SK-N-SH (cell line): ENCODE measurements at regions not wholly inside any gene's neighbourhood (a gene's known extent, or its start where the extent isn't known, plus 50 kb on each side); places are given as distances from the start of the nearest gene placed in this dataset.

ENCODE experiments used
- CTCF ChIA-PET: fragments of 300-600, 350-600 bp; formaldehyde crosslinking; extraction: SDS; loops from one replicate; lab custom pipeline; 2021; lab: Yijun Ruan, JAX
- POLR2A ChIA-PET: fragments of 350-600 bp; sonication (Branson Sonifier 250); formaldehyde crosslinking; extraction: SDS; loops from one replicate; lab custom pipeline; 2020; ENCODE audit warnings: antibody characterized with exemption, inconsistent platforms; lab: Yijun Ruan, JAX
- DNase-seq: peaks from one replicate; pipeline ENCODE4 v3.0.0; 2012
- H2AFZ ChIP-seq: fragments of 200-600 bp; sonication (generic); 2 replicates; pipeline ENCODE4 v1.8.1; 2016; ENCODE audit warnings: antibody characterized with exemption, mild to moderate bottlenecking, low read depth
- H3F3A ChIP-seq: fragments of 200-600 bp; sonication (generic); replicated peaks from 2 replicates; pipeline ENCODE3; 2016; ENCODE audit warnings: antibody characterized with exemption, mild to moderate bottlenecking; ENCODE audit not compliant: insufficient read depth
- H3K27ac ChIP-seq, 2 experiments: fragments of 200-500 bp in 1 of 2; fragments of 200-600 bp in 1 of 2; sonication (Bioruptor generic) in 1 of 2; sonication (generic), shearing (Covaris generic) in 1 of 2; 2 replicates each; pipeline versions ENCODE4 v1.5.1 to v1.6.1; 2014 to 2016; ENCODE audit warnings: low read depth in 2 of 2, inconsistent platforms in 1 of 2, low read length in 1 of 2, mild to moderate bottlenecking in 1 of 2, mixed read lengths in 1 of 2
- H3K27me3 ChIP-seq: fragments of 200-600 bp; sonication (generic), shearing (Covaris generic); 2 replicates; pipeline ENCODE4 v1.6.1; 2016; ENCODE audit warnings: mixed run types; ENCODE audit not compliant: insufficient read depth
- H3K36me3 ChIP-seq, 2 experiments: fragments of 200-500 bp in 1 of 2; fragments of 200-600 bp in 1 of 2; sonication (Bioruptor generic) in 1 of 2; sonication (generic) in 1 of 2; replicated peaks in 1 of 2; 2 replicates each; pipeline versions ENCODE3 to v1.5.1; 2014 to 2016; ENCODE audit warnings: low read length in 1 of 2, mild to moderate bottlenecking in 1 of 2; ENCODE audit not compliant: insufficient read depth in 2 of 2, control insufficient read depth in 1 of 2
- H3K4me1 ChIP-seq, 2 experiments: fragments of 200-500 bp in 1 of 2; fragments of 200-600 bp in 1 of 2; sonication (Bioruptor generic) in 1 of 2; sonication (generic), shearing (Covaris generic) in 1 of 2; 2 replicates each; pipeline versions ENCODE4 v1.5.1 to v1.6.1; 2014 to 2016; ENCODE audit warnings: low read depth in 1 of 2, low read length in 1 of 2, mixed run types in 1 of 2; ENCODE audit not compliant: insufficient read depth in 2 of 2, control insufficient read depth in 1 of 2
- H3K4me2 ChIP-seq: fragments of 200-600 bp; sonication (generic), shearing (Covaris generic); 2 replicates; pipeline ENCODE4 v1.6.1; 2017; ENCODE audit warnings: mixed run types
- H3K4me3 ChIP-seq, 2 experiments: fragments of 200-500 bp in 1 of 2; fragments of 200-600 bp in 1 of 2; sonication (Bioruptor generic) in 1 of 2; sonication (generic), shearing (Covaris generic) in 1 of 2; 2 replicates each; pipeline versions ENCODE4 v1.5.1 to v1.8.1; 2014 to 2016; ENCODE audit warnings: low read depth in 2 of 2, inconsistent platforms in 1 of 2, low read length in 1 of 2, mild to moderate bottlenecking in 1 of 2, mixed read lengths in 1 of 2, moderate library complexity in 1 of 2
- H3K79me2 ChIP-seq: fragments of 200-600 bp; sonication (generic); 2 replicates; pipeline ENCODE4 v1.8.1; 2017; ENCODE audit warnings: mild to moderate bottlenecking; ENCODE audit not compliant: insufficient read depth
- H3K9ac ChIP-seq: fragments of 200-600 bp; sonication (generic); 2 replicates; pipeline ENCODE4 v1.6.1; 2017; ENCODE audit warnings: mixed run types
- H3K9me2 ChIP-seq: fragments of 200-600 bp; sonication (generic); 2 replicates; pipeline ENCODE4 v1.6.1; 2017; ENCODE audit warnings: mixed run types
- H3K9me3 ChIP-seq: fragments of 200-600 bp; sonication (generic); 2 replicates; pipeline ENCODE4 v1.6.1; 2017; ENCODE audit warnings: mixed run types, mild to moderate bottlenecking, moderate library complexity
- H4K20me1 ChIP-seq: fragments of 200-600 bp; sonication (generic); 2 replicates; pipeline ENCODE4 v1.6.1; 2017; ENCODE audit warnings: mild to moderate bottlenecking, mixed run types; ENCODE audit not compliant: insufficient read depth
- CTCF ChIP-seq: fragments of 200-600 bp; sonication (generic); IDR thresholded peaks from 2 replicates; pipeline ENCODE4 v1.6.1; 2017; ENCODE audit warnings: antibody characterized with exemption, mild to moderate bottlenecking, moderate library complexity
- FOSL2 ChIP-seq: IDR thresholded peaks from 2 replicates; pipeline ENCODE4 v1.4.0; 2012; ENCODE audit warnings: low read depth, mild to moderate bottlenecking, moderate library complexity, borderline replicate concordance
- FOXM1 ChIP-seq: IDR thresholded peaks from 2 replicates; pipeline ENCODE4 v1.4.0; 2012; ENCODE audit warnings: low read depth, mild to moderate bottlenecking
- JUND ChIP-seq: IDR thresholded peaks from 2 replicates; pipeline ENCODE4 v1.4.0; 2012
- NRF1 ChIP-seq: IDR thresholded peaks from 2 replicates; pipeline ENCODE4 v1.6.1; 2012; ENCODE audit warnings: low read depth, mild to moderate bottlenecking, low read length
- RCOR1 ChIP-seq: fragments of 150-350 bp; IDR thresholded peaks from 2 replicates; pipeline ENCODE4 v1.6.1; 2017; ENCODE audit warnings: antibody characterized with exemption, low read length
- RFX5 ChIP-seq: IDR thresholded peaks from 2 replicates; pipeline ENCODE4 v1.6.1; 2012; ENCODE audit warnings: mild to moderate bottlenecking, improper control_type of control experiment, low read length
- RXRA ChIP-seq: IDR thresholded peaks from 2 replicates; pipeline ENCODE4 v1.4.0; 2012; ENCODE audit warnings: low read depth, mild to moderate bottlenecking, borderline replicate concordance
- TAF1 ChIP-seq: IDR thresholded peaks from 2 replicates; pipeline ENCODE4 v1.6.1; 2012; ENCODE audit warnings: low read depth, mild to moderate bottlenecking, low read length, moderate library complexity, borderline replicate concordance
- TCF12 ChIP-seq: IDR thresholded peaks from 2 replicates; pipeline ENCODE4 v1.4.0; 2012
- WGBS: methylation state at CpG from one replicate; pipeline ENCODE4 v1.1.6; 2017; ENCODE audit warnings: low lambda C conversion rate; 5-methylcytosine and 5-hydroxymethylcytosine counted together

DNA sequence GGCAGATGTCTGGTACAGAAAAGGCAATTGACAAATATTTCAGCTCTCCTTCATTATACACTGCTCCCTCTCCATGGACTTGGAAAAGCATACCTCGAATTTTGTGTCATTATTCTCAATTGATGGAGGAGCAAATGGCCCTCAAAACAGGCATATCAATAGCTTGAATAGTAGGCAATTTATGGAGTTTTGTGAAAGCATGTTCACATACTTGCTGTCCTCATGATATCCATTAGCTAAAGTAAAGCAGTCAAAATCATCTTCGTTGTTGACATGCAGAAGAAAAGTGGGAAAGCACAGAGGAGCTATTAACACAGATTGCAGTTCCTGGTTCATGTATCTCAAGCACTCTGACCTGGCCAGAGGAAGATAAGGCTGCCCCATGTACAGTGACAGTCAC is 472.8 kb downstream of the CCSER2 start:
- H3K27me3 ChIP-seq: no peaks in the 10 kb centered on the region
- no peaks in the 10 kb centered on the region; a peak in 1 of 4 replicates for H3K4me1 ChIP-seq
- H3F3A ChIP-seq: no peaks in the 10 kb centered on the region
- 0 out of 2 replicates have a peak, but pooled peaks cover 2% of the 10 kb centered on the region for H3K9me3 ChIP-seq
- no peak overlapping the region for H2AFZ ChIP-seq
- TF ChIP-seq FOSL2 (no peak), RFX5 (no peak), JUND (no peak), TCF12 (no peak), NRF1 (no peak), TAF1 (no peak), RCOR1 (no peak), RXRA (no peak)
- H3K9me2 ChIP-seq: no peaks in the 10 kb centered on the region
- no peaks in the 10 kb centered on the region for H3K36me3 ChIP-seq
- no peaks in the 10 kb centered on the region for H3K79me2 ChIP-seq
- H3K9ac ChIP-seq: no peak overlapping the region
- 0% methylated on average over 2 of the region's 2 CpGs for WGBS
- no peak overlapping the region for H3K4me3 ChIP-seq
- no peak for DNase-seq
- POLR2A ChIA-PET: no interaction called here
- no peak overlapping the region for H3K4me2 ChIP-seq
- CTCF ChIA-PET: interaction anchor here (0.9 to 1.0 kb wide), 3 partner anchors 9 to 11 kb away, joined by 3 to 4 read pairs (median 3); no protein-coding TSS in a partner anchor
- H3K27ac ChIP-seq: no peak overlapping the region
- no peaks in the 10 kb centered on the region for H4K20me1 ChIP-seq

DNA sequence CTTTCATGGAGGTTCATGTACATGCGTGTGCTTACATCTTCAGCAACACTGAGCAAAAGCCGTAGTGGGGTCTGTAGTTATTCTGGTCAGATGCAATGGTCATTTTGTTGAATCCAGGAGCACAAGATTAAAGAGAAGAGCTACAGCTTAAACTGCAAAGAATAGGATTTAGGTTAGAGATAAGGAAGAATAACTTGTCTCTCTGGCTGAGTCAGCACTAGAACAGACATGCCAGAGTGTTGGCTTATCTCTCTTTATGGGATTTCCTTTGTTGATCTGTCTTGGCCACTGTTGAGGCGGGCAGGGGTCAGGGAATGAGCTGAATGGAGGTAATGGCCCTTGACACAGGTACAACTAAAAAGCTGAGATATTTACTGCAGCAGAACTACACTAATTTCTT is 473.5 kb downstream of the CCSER2 start:
- H3K9ac ChIP-seq: no peak overlapping the region
- CTCF ChIA-PET: interaction anchor here (1.0 kb wide), 2 partner anchors 8 to 10 kb away, joined by 3 to 4 read pairs; no protein-coding TSS in a partner anchor
- no peak for DNase-seq

More for the DNA sequence above, 473.5 kb downstream of the CCSER2 start:
- Histone ChIP-seq H3K9me2 (no peaks in the 10 kb centered on the region), H3K9me3 (no peaks in the 10 kb centered on the region), H3K4me2 (no peak overlapping the region), H2AFZ (no peak overlapping the region), H3K36me3 (no peaks in the 10 kb centered on the region), H3K4me3 (no peak overlapping the region), H3F3A (no peaks in the 10 kb centered on the region), H4K20me1 (no peaks in the 10 kb centered on the region), H3K27ac (no peak overlapping the region), H3K79me2 (no peaks in the 10 kb centered on the region), H3K4me1 (no peaks in the 10 kb centered on the region; a peak in 1 of 4 replicates), H3K27me3 (no peaks in the 10 kb centered on the region)
- no peak for TF ChIP-seq CTCF
- TF ChIP-seq JUND: no peak
- no peak for TF ChIP-seq FOXM1
- POLR2A ChIA-PET: no interaction called here
- 11% methylated on average over 3 of the region's 3 CpGs for WGBS
